GM21447 (cell line): ENCODE measurements at regions not wholly inside any gene's neighbourhood (a gene's known extent, or its start where the extent isn't known, plus 50 kb on each side); places are given as distances from the start of the nearest gene placed in this dataset.
"Not testable (repeated sequence)": the region's sequence is repeated elsewhere in the genome, so short reads cannot be mapped to it uniquely, and the experiment has no call there.

Experiments used
- ATAC-seq: cut with Tn5 transposase; IDR thresholded peaks from one replicate; pipeline ENCODE4 v1.9.1; 2021; ENCODE audit not compliant: unreplicated experiment

DNA sequence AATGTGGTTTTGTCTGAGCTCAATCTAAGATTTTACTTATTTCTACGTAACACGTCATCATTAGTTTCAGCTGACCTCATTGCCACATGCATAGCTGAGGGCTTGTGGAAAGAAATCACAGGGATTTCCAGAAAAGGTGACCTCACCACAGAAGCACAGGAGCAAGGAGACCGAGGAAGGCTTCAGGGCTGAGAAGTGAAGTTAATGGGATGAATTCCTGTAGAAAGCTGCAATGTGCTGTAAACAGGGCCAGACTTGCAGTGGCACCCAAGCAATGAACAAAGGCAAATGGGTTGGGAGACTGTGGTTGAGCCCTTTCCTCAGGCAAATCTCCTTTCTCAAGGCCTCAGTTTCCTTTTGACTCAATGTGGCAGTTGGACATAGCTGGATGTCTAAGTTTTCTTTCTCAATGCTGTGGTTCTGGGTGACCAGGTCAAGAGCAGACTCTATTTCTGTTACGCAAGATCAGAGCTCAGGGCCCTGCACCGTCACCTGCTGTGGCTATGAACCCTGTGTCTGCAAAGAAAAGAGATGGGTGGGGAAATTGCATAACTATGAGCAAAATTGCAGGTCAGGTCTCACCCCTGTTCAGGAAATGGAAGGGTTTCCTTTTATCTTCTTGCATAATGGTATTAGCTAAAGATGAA, 252.2 kb upstream of the TBL1XR1 start:
- ATAC-seq, result peak; percentile 98

DNA sequence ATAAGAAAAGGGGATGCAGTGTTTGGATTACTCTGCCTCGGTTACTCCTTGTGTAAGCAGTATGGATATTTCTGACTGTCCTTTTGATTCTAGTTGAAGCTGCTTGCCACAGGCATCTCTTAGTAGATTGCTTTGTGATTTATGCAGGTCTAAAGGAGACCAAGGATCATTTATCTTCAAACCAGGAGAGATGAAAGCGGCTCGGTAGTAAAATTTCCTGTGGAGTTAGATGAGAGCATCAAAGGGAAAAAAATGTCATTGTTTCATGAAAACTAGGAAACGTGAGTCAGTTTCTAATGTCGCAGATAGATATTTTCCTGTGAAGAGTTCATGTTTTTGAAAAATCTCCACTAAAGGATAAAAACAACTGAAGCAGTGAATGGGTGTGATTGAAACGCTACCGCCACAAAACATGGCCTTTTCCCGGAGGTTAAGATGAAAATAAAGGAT, 254.0 kb upstream of the TBL1XR1 start:
- no peak for ATAC-seq

DNA sequence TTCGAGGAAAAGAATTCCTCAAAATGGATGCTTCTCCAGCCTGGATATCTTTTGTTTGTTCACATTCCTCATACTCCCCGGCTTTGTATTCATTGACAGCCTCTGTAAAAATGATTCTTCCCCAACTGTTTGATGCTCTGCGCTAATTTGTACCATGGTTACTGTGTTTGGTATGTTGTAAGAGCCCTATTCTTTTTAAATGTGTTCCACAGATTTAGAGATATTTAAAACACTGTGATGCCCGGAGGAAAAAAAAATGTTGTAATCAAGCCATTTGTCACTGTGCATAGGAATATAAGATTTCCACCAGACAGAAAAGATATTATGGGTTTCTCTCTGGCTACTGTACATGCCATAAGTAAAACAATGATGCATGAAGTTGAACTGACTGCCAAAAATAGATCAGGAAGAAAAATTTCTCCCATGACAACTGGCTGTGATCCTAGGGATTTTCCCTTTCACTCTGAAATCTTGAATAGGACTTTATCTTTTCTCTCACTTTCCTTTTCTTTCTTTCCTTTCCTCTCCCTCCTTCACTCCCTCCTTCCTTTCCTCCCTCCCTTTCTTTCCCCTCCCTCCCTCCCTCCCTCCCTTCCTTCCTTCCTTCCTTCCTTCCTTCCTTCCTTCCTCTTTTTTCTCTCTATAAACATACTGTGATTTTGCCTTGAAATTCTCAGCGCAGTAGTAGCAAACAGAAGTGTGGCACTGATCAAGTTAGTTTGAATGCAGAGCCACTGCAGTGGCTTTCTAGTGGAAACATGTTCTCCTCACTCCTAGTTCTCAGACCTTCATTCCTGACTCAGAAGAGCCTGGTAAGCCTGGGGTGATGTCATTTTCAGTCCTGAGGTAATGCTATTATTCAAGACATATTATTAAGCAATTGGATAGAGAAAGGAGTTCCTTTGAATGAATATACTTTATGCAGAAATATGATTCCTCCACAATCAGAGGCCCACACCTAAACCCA, 254.9 kb upstream of the TBL1XR1 start:
- ATAC-seq, result no peak

DNA sequence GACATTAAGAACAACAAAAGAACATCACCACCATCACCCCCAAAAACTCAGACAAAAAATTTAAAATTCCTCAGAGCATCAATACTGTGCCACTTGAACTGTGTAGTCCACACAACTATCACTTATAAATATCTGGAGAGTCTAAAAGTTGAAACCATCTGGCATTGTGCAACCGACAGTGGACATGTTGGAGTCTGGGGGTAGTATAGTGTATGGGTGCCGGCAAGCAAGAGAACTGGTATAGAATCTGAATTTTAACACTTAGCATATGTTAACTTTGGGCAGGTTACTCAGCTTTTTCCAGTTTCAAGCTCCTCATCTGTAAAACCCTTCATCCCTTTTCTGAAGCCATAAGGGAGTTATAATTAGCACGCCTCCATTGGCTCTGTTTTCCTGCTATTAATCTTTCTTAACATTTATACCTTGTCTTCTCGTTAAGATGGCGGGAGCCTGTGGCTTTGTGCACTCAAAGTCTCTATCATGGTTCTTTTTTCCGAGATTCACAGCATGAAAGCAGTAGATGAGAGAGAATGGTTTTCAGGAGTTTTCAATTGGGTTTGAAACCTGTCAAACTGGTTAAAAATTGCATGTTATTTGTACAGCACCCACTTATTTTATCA, 255.7 kb upstream of the TBL1XR1 start:
- no peak for ATAC-seq

DNA sequence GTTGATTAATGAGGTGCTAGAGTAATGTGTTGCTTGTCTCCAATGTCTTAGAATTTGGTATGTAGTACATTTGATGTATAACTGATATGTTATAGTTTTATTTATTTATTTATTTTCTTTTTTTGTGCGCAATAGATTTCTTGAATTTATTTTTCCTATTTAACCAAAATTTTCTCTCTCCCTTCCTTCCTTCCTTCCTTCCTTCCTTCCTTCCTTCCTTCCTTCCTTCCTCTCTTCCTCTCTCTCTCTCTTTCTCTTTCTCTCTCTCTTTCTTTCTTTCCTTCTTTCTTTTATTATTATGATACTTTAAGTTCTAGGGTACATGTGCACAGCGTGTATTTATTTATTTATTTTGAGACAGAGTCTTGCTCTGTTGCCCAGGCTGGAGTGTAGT, 256.2 kb upstream of the TBL1XR1 start:
- no peak for ATAC-seq

DNA sequence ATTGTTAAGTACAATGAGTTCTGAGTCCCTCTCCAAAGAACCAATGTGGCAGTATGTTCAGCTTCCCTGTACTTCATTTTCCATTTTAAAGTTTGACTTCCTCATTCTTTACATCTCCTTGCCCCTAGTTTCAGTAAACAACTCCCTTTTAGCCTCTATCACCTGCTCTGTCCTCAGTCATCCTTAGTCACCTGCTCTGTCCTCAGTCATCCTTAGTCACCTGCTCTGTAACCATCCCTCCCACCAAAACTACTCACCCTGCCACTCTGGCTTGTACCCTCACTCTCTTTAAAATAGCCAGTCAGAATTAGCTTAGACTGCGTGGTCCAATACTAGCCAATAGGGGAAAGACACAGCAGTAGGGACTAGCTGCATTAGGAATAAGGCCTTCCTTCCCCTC, 259.9 kb upstream of the TBL1XR1 start:
- ATAC-seq, result not testable (repeated sequence)

DNA sequence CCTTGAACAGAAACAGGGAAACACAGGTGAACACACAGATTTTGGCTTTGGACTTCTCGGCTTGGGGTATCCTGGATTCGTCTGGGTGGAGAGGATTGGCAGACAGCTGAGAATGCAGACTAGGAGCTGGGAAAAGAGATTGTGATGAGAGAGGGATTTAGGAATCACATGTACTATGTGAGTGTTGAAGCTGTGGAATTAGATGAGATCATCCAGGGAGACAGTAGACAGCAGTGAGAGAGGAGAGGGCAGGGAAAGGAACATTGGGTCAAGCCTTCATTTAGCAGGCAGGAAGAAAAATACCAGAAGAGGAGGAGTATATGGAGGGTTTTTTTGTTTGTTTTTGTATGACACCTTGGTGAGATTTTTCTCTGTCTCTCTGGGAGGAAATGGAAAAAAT, 262.1 kb upstream of the TBL1XR1 start:
- no peak for ATAC-seq

DNA sequence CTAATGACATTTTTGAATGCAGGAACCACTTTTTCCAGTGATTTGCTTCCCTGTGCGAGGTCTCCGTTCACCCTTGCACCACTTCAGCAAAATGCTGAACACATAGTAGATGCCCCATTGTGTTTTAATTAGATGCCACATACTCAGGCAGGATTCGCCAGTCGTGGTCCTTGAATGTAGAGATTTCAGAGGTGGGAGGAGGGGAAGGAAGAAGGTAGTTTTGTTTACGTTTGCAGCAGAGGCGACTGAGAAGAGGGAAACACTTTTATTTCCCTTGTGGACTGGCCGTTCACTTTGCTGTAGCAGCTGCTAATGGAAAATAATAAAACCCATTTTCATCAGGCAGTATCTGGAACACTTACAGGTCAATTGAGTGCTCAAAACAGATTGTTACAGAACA, 262.8 kb upstream of the TBL1XR1 start:
- ATAC-seq, result no peak

DNA sequence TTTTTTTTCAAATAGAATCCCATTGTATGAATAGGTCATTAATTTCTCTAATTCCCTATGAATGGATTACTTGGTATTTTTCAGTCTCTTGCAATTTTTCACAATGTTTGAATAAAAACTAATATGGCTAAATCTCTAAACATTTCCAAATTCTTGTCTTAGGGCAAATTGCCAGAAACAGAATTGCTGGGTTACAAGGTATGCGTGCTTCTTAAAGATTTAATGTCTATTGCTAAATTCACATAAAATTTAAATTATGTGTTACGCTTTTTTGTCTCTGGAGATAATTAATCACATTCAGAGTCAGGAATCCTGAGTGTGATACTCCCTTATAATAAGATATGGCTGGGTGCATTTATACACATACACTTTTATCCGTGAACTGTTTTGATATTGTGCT, 264.5 kb upstream of the TBL1XR1 start:
- no peak for ATAC-seq

DNA sequence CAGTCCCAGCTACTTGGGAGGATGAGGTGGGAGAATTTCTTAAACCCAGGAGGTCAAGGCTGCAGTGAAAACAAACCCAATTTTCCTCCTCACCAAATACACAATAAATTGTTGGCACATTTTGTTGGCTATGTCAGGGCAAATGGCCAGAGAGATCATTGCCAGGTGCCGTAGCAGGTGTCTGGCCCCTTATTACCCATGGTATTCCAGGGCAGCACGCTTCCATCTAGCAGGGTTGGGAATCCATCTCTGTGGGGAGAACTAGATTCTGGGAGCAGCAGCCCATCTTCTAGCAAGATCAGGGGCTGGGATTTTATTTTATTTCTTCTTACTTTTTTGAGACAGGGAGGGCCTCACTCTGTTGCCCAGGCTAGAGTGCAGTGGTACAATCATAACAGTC, 266.1 kb upstream of the TBL1XR1 start:
- ATAC-seq, result not testable (repeated sequence)

DNA sequence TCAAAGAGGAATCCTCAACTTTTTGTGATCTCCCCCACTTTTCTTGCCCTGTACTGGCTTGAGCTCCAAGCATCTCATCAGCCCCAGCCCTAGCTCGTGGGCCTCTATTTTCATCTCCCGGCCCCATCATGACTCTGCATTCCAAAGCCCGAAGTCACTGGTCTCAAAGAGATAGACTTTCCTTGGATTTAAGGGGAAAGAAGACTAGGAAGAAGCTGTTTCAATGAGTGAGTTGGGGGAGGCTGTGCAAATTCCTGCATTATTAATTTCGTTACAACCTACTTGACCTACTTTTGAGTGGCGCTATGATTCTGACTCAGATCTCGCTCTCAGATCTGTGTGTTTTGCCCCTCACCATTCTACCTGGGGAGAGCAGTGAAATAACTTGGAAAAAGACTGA, 266.6 kb upstream of the TBL1XR1 start:
- no peak for ATAC-seq

DNA sequence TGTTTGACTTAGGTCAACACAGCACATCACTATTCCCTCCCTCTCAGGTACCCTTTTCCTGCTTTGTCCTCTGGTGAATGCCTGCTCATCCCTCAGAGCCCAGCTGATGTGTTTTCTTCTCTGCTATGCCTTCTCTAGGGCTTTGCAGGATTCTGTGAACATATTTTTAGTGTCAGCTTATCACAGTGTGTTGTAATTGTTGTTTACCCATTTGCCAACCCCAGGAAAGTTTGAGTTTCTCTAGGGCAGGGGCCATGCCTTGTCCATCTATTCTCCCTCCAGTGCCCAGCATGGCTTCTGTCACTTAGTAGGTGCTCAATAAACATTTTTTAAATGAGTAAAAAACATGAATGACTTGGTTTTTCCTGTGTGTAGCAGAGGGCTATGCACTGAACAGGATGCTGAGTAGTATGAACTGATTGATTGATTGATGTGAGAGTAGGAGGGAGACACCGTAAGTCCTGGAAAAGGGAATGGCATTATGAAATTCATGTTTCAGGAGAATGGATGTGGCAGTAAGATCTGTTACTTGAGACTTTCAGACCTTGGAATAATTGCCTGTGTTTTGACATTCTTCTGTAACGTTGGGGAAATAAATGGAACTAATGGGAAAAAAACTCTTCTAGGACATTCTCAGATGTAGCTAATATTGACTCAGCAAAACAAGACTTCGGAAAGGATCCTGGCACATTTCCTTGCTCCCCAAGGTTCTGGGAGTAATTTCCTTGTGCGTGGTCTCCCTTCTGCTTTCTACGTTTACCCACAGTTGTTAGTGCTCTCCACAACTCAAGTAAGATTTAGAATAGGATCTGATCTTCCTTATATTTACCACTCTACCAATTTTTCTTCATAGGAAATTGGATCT, 267.3 kb upstream of the TBL1XR1 start:
- no peak for ATAC-seq

DNA sequence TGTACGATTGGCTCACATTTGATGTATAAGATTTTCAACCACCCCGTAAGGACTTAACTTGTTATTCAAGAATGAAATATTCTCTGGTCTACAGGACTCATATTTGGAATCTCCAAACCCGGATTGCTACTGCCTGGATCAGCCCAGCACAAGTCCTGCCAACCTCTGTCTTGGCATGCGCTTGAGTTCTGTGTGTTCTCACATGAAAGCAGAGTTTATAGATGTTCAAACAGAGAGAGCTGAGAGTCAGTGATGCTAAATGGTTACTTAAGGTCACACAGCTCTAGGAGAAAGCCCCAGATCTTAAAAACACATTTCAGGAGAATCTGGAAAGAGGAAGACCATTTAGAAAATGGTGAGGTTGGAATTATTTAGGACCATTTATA, 268.0 kb upstream of the TBL1XR1 start:
- ATAC-seq, result no peak

DNA sequence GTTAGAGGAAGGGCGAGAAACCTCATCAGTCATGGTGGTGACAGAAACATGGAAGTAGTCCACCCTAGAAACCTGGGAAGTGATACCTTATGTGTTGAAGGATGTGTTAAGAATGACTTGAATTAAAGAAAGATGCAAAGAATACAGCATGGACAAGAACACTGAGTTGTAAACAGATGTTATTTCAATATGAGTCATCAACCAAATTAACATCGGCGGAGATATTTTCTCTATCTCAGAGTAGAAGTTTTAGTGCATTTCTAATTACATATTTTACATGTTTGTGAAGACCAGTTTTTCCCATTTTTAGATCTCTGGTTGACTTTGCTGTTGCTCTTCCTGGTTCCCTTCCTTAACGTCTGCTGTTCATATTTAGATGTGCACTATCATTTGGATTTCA, 268.8 kb upstream of the TBL1XR1 start:
- no peak for ATAC-seq

DNA sequence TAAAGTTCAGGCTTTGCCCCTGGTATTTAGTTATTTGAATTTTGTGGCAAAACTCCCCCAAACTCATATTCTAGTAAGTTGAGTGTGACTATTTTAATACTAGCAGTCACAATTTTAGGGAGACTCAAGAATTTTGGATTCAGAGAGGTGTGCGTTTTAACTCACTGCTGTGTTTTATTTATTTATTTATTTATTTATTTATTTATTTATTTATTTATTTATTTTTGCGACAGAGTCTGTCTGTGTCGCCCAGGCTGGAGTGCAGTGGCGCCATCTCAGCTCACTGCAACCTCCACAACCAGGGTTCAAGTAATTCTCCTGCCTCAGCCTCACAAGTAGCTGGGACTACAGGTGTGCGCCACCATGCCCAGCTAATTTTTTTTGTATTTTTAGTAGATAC, 269.3 kb upstream of the TBL1XR1 start:
- ATAC-seq, result not testable (repeated sequence)

DNA sequence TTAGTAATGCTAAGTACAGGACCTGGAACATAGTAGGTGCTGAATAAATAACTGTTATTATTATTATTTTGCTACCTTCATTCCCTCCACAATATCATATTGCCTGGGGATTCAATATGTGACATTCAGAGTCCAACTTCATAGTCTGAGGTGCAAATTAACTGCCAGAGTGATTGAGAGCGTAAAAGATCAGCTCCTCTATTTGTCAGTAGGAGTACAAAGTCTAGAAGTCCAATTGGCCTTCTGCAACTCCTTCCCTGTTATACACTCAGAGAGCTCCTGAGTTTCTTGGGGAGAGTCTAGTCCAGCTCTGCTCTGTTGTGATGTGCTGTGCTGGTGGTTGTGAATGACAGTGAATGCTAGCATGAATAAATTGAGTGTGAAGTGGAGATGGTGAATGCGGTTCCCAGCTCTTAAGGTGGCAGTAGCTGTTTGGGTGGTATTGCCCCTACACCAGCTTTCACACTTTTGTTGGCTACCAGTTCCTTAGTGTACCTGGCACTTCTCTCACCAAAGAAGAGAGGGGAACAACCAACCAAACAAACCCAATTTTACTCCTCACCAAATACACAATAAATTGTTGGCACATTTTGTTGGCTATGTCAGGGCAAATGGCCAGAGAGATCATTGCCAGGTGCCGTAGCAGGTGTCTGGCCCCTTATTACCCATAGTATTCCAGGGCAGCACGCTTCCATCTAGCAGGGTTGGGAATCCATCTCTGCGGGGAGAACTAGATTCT, 270.1 kb upstream of the TBL1XR1 start:
- no peak for ATAC-seq

DNA sequence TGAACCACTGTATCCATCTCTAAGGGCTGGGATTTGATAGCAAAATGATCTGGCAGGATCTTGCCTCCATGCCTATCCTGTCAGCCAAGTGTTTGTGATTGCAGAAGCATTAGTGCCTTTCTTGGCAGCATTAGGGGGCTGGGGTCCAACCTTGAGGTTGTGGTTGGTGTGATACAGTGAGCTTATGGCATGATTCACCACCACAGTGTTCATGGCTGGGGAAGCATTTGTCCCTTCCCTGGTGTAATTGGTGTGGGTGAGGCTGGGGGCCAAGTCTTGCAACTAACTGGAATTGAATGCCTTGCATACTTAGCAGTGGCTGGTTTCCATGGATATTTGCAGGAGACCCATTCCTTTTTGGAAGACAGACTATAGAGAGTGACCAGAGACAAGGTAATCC, 271.0 kb upstream of the TBL1XR1 start:
- no peak for ATAC-seq

DNA sequence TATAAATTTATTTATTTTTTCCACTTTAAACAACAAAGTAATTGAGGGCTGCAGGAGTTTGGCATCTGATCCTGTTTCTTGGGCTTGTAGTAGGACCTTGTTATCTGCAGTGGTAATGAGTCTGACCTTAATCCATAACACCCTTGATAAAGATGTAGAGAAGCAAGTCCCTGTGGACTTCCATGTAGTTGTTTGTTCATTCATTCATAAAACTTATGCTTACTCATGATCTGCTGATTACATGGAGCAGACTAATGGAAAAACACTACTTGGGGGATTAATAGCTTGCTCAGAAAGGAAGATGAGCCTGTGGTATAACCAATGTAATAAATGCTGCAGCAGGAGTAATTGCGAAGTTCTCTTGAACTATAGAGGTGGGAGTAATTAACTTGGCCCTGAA, 271.5 kb upstream of the TBL1XR1 start:
- no peak for ATAC-seq

DNA sequence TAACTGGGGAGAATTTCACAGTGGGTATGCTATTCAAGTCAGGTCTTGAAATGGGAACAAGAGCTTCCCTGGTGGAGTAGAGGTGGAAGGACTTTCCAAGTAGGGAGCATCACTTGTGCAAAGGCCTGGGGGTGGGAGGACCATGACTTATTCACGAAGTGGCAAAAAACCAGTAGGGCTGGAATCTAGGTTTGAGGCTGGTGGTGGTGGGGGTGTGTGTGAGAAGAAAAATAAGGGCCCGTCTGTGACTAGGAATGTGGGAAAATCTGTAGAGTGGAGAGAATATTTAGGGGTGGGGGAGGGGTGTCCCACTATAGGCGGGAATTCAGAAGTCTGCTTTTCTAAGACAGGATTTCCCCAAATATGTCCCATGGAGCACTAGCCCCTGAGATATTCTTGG, 271.9 kb upstream of the TBL1XR1 start:
- no peak for ATAC-seq

DNA sequence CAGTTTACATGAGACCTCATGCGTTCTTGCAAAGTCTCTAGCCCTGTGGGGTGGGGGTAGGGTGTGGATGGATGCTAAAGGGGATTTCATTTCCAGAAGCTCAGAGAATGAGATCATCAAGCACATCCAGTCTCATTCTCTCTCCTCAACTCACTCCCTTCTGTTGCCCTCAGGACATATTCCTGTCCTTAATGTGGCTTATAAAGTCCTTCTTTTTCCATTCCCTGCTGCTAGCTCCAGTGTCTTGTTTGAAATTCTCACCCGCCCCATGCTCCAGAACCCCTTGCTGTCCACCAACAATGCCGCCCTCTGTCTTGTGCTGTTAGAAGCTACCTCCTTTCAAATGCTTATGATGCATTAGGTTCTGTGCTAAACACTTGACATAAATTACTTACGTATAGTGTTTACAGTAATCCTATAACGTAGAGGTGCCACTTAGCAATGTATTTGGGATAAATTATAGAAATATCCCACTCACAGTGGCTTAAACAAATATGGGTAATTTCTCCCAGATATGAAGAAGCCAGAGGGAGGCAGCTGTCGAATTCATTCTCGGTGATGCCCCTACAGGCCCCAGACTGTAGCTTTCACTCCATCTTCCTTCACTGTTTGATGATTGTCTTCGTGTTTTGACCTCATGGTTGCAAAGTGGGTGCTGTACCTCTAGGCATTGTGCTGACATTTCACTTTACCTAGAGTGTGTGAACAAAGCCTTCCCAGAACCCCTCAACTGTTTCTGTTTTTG, 273.1 kb upstream of the TBL1XR1 start:
- ATAC-seq, result no peak
